HG02759 (cell line): ENCODE measurements at regions not wholly inside any gene's neighbourhood (a gene's known extent, or its start where the extent isn't known, plus 50 kb on each side); places are given as distances from the start of the nearest gene placed in this dataset.
"Not testable (repeated sequence)": the region's sequence is repeated elsewhere in the genome, so short reads cannot be mapped to it uniquely, and the experiment has no call there.

Experiments used
- ATAC-seq: cut with Tn5 transposase; IDR thresholded peaks from one replicate; pipeline ENCODE4 v1.9.1; 2021; ENCODE audit warnings: mild to moderate bottlenecking, moderate library complexity; ENCODE audit not compliant: unreplicated experiment

GRCh38 chr10:78467496-78468106, 433.9 kb downstream of the RPS24 start:
- no peak for ATAC-seq

- ATAC-seq: not testable (repeated sequence)
Observed at GRCh38 chr10:78468731-78469130, 435.1 kb downstream of the RPS24 start.

GRCh38 chr10:78470267-78471103, 436.8 kb downstream of the RPS24 start:
- ATAC-seq: no peak

- no peak for ATAC-seq
Observed at GRCh38 chr10:78471326-78471722, 437.7 kb downstream of the RPS24 start.

GRCh38 chr10:78471723-78472550, 438.3 kb downstream of the RPS24 start:
- no peak for ATAC-seq

GRCh38 chr10:78472551-78472890, 438.9 kb downstream of the RPS24 start:
- no peak for ATAC-seq

- ATAC-seq: no peak
Observed at GRCh38 chr10:78473006-78473405, 439.3 kb downstream of the RPS24 start.

- ATAC-seq: no peak
Observed at GRCh38 chr10:78474743-78475142, 441.1 kb downstream of the RPS24 start.

- no peak for ATAC-seq
Observed at GRCh38 chr10:78475437-78475836, 441.8 kb downstream of the RPS24 start.

- no peak for ATAC-seq
Observed at GRCh38 chr10:78476156-78476555, 442.5 kb downstream of the RPS24 start.

GRCh38 chr10:78476844-78477243, 443.2 kb downstream of the RPS24 start:
- ATAC-seq: no peak

GRCh38 chr10:78478919-78479318, 445.3 kb downstream of the RPS24 start:
- ATAC-seq: no peak

- ATAC-seq: no peak
Observed at GRCh38 chr10:78479467-78479866, 445.8 kb downstream of the RPS24 start.

GRCh38 chr10:78481842-78482241, 448.2 kb downstream of the RPS24 start:
- no peak for ATAC-seq

- no peak for ATAC-seq
Observed at GRCh38 chr10:78483641-78484040, 450.0 kb downstream of the RPS24 start.

GRCh38 chr10:78489034-78489433, 455.4 kb downstream of the RPS24 start:
- ATAC-seq: no peak

- no peak for ATAC-seq
Observed at GRCh38 chr10:78491812-78492211, 458.1 kb downstream of the RPS24 start.

- no peak for ATAC-seq
Observed at GRCh38 chr10:78492424-78492823, 458.8 kb downstream of the RPS24 start.

GRCh38 chr10:78494179-78494578, 460.5 kb downstream of the RPS24 start:
- ATAC-seq: no peak

- no peak for ATAC-seq
Observed at GRCh38 chr10:78502210-78502936, 468.7 kb downstream of the RPS24 start.

- ATAC-seq: no peak
Observed at GRCh38 chr10:78504181-78504580, 470.5 kb downstream of the RPS24 start.
